PC-9 (cell line): ENCODE measurements at regions not wholly inside any gene's neighbourhood (a gene's known extent, or its start where the extent isn't known, plus 50 kb on each side); places are given as distances from the start of the nearest gene placed in this dataset.

Experiments
- CTCF ChIP-seq: fragments of 200-600 bp; sonication (generic); conservative IDR thresholded peaks from 2 replicates; pipeline ENCODE4 v1.6.1; 2017; ENCODE audit warnings: mixed run types, antibody characterized with exemption, mild to moderate bottlenecking, moderate library complexity
- EZH2 ChIP-seq: fragments of 200-600 bp; sonication (generic); IDR thresholded peaks from 2 replicates; pipeline ENCODE4 v1.8.0; 2017; ENCODE audit warnings: antibody characterized with exemption, low read depth

- TF ChIP-seq CTCF: no peak
- no peak for TF ChIP-seq EZH2
Observed at GRCh38 chr16:74035816-74036215, 260.8 kb upstream of the PSMD7 start.
